GM18951 (cell line): ENCODE measurements at regions not wholly inside any gene's neighbourhood (a gene's known extent, or its start where the extent isn't known, plus 50 kb on each side); places are given as distances from the start of the nearest gene placed in this dataset.

Source experiments
- POLR2A ChIP-seq: IDR thresholded peaks from 4 replicates; pipeline ENCODE4 v1.6.1; 2011; ENCODE audit warnings: mild to moderate bottlenecking; ENCODE audit not compliant: insufficient read length, insufficient read depth; ENCODE audit errors: extremely low read depth
- in situ Hi-C: fragments of 300-500 bp; cut with MboI; formaldehyde crosslinking; loops from one replicate; pipeline ENCODE4 v1.12.0; 2022; ENCODE audit warnings: low sequenced_read_pairs, mixed read lengths, inconsistent platforms; ENCODE audit not compliant: unreplicated experiment

DNA sequence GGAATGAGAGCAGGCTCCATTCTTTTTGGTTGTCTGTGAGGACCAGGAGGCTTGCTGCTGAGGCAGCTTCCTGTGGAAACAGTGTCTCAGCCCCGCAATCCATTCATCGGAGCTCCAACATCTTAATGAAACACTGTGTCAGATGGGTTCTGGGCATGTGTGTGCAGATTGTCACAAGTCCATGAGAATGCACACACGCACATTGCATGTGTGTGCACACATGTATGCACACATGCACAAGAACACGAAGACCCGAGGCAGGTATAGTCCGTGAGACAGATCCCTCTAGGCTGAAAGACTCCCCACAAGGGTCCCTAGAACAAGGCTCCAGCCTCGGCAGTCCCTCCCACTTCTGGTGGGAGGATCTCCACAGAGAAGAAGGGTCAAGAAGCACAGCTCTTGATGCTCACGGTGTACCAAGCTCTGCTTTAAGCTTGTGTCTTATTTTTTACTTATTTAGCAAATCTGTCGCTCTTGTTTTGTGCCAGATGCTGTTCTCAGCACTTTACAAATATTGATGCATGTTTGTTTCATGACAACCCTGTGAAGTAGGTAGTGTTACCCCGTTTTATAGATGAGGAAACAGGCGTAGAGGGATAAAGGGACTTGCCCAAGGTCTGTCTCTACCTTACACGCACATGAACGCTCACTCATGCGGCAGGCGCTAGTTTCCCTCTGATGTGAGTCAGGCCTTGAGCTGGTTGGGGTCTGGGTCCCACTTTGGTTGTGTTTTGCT is 213.1 kb downstream of the SEC14L1 start:
- no peak for TF ChIP-seq POLR2A
- in situ Hi-C loops: no loop called here

DNA sequence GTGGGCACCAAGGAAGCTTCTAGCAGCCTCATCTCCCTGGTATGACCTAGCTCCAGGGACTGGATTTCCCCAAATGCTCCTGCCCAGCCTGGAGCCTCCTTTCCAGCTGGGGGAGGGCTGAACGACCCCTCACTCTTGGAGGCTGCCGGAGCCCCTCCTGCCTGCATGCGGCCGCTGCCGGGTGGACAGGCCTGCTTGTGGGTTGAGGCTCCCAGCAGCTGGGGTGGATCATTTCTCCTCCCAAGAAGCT is 213.6 kb downstream of the SEC14L1 start:
- TF ChIP-seq POLR2A: no peak

DNA sequence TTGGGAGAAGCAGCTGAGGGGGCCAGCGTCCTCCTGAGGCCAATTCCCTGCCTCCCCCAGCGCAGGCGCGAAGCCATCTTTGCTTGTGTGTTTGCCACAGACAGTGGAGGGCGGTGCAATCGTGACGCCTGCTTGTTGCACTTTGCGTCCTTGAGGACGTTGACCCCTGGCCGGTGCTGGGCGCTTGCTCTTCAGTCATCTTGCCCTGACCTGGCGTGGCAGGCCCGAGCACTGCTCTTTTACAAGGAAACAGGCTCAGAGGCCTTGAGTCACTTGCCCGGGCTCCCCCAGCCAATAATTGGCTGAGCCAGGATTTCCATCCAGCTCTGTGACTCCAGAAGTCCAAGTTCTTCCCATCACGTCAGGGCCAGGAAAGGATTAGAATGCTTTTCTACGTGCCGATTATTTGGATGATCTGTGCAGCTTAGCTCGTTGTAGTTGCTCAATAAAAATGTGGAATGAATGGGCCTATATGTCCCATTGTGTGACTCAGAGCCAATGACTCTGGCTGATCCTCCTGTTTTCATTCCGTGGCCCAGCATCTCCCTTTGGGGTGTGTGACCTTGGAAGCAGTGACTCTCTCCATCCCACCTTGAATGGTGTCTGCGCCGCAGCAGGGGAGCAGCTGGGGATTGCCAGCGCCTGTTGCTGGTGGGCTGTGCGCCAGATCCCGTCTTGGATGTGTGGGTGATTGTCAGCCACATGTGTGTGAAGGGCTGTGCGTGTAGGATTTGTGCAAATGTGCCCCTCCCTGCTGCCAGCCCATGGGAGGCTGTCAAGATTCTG is 214.1 kb downstream of the SEC14L1 start:
- in situ Hi-C loops: no loop called here
- TF ChIP-seq POLR2A: no peak

More for the DNA sequence above, 213.6 kb downstream of the SEC14L1 start:
- in situ Hi-C loops: no loop called here

DNA sequence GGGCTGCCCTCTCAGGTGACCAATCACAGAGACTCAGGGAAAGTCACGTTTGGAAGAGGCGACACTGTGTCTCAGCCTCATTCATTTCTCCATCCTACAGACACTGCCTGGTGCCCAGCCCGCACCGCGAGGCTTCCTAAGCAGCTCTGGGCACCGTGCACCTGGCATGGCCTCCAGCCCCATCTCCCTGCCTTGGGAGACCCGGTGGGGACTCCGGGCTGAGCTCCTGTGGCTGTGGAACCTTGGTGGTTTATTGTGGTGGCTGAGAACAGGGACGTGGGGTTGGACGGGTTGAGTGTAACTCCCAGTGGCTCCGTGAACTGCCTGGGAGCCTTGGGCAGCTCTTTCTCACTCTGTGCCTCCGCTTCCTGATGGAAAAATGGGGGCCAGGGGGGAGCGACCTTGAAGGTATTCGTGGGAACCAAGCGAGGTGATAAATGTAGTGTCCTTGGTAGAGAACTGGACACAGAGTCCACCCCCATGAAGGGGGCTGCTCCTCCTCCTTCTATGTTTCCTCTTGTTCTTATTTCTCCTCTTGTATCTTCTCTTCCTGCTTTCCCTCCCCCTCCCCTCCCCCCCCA is 215.4 kb downstream of the SEC14L1 start:
- TF ChIP-seq POLR2A: no peak
- in situ Hi-C loops: no loop called here

DNA sequence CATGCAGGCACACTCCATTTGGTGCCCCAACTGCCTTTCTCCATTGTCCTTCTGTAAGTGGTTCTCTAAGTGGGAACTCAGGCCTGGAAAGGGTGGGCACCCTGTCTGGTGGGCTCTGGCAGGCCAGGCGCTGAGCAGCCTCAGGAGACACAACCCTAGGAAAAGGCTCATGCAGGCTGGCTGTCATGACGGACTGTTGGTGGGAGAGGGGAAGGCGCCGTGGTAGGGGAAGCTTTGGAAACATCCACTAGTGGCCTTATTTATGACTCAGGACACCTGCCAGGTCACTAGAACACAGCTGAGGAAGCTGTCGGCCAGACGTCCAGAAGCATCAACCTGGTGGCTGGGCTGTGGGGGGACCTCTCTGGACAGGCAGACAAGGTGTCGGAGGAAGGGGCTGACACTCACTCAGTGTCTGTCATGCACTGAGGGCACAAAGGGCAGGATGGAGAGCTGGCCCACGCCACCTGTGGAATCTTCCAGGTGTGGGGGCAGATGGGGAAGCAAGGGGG is 216.0 kb downstream of the SEC14L1 start:
- in situ Hi-C loops: no loop called here
- no peak for TF ChIP-seq POLR2A

- in situ Hi-C loops: no loop called here
- TF ChIP-seq POLR2A: no peak
Measured at GRCh38 chr17:77358801-77359200, 218.0 kb downstream of the SEC14L1 start.

- TF ChIP-seq POLR2A: no peak
- in situ Hi-C loops: no loop called here
Measured at GRCh38 chr17:77359236-77359635, 218.5 kb downstream of the SEC14L1 start.

DNA sequence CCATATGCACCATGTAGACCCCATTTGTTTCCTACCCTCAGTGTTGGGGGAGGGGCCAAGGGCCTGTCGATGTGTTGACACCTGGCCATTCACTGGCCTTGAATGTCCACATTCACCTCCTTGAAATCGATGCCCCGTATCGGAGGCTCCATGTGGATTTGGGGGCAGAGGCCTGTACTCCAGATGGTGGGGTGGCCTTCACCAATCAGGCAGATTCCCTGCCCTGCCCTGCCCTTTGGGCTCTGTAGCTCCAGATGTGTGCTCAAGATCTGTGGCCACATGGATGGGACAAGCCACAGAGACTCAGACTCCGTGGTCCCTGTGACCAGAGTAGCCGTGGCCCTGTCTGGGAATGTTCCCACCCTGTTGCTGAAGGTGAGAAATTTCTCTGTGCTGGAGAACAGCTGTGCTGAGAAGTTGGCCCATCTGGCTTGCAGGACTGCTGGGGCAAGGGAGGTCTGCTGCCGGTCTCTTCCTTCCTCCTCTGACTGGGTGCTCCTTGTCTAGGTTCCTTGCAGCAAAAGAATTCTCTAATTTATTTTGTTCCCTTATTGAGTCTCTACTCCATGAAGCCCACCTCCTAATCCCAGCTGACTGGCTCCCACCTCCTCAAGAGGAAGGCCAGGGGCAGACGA is 221.3 kb downstream of the SEC14L1 start:
- in situ Hi-C loops: no loop called here
- no peak for TF ChIP-seq POLR2A

DNA sequence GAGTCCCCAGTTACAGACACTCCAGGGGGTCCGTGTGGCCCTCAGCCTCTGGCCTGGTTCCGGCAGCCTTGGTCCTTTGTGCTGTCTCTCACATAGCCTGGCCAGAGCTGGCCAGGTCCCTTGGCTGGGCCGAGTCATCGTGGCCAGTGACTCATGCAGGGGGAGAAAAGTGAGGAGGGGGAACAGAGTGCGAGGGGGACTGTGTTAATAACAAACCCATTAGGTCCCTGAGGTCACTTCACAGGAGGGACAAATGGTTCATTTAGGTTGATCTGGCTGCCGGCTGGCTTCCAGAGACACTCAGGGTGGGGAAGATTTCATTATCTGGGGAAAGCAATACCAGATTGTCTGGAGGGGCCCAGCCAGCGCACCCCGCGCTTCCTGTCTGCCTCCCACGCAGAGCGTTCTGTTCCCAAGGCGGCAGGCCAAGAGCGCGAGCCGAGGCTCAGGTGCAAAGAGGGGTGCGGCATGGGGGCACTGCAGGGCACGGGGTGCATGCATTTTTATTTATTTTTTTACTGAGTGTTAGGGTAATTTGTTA is 223.1 kb downstream of the SEC14L1 start:
- in situ Hi-C loops: no loop called here
- TF ChIP-seq POLR2A: no peak

GRCh38 chr17:77364381-77364911 is 223.7 kb downstream of the SEC14L1 start:
- no peak for TF ChIP-seq POLR2A
- in situ Hi-C loops: no loop called here

GRCh38 chr17:77364941-77365583 is 224.3 kb downstream of the SEC14L1 start:
- in situ Hi-C loops: no loop called here
- no peak for TF ChIP-seq POLR2A

GRCh38 chr17:77365584-77366186 is 224.9 kb downstream of the SEC14L1 start:
- no peak for TF ChIP-seq POLR2A
- in situ Hi-C loops: no loop called here
